Activated CD4-positive, alpha-beta memory T cell treated with anti-CD3 and anti-CD28 coated beads for 36 hours (primary cell): ENCODE measurements at regions not wholly inside any gene's neighbourhood (a gene's known extent, or its start where the extent isn't known, plus 50 kb on each side); places are given as distances from the start of the nearest gene placed in this dataset.

ENCODE experiments used
- CTCF ChIA-PET: fragments of 350-600 bp; sonication (Branson Sonifier 250); formaldehyde crosslinking; loops from one replicate; lab custom pipeline; 2021; ENCODE audit warnings: antibody characterized with exemption, inconsistent platforms; lab: Charles Lee
- POLR2A ChIA-PET: fragments of 350-600 bp; sonication (Branson Sonifier 250); formaldehyde crosslinking; loops from one replicate; lab custom pipeline; 2021; ENCODE audit warnings: antibody characterized with exemption; lab: Charles Lee
- DNase-seq: peaks from one replicate; pipeline ENCODE4 v3.0.0-alpha.2; 2020
- H3K27ac Mint-ChIP-seq: one replicate; pipeline ENCODE4 v1.8.0; 2021; ENCODE audit warnings: mixed read lengths
- H3K27me3 Mint-ChIP-seq: one replicate; pipeline ENCODE4 v1.8.0; 2021; ENCODE audit warnings: mixed read lengths
- H3K36me3 Mint-ChIP-seq: one replicate; pipeline ENCODE4 v1.8.0; 2021; ENCODE audit warnings: mixed read lengths
- H3K4me1 Mint-ChIP-seq: one replicate; pipeline ENCODE4 v1.8.0; 2021; ENCODE audit warnings: low read depth, mixed read lengths
- H3K4me3 Mint-ChIP-seq: one replicate; pipeline ENCODE4 v1.8.0; 2021; ENCODE audit warnings: mild to moderate bottlenecking, mixed read lengths
- H3K9me3 Mint-ChIP-seq: one replicate; pipeline ENCODE4 v1.8.0; 2021; ENCODE audit warnings: mixed read lengths
- intact Hi-C: fragments of 100-400 bp; cut with micrococcal nuclease; formaldehyde crosslinking; loops from one replicate; pipeline ENCODE4 v1.15.1; 2023

DNA sequence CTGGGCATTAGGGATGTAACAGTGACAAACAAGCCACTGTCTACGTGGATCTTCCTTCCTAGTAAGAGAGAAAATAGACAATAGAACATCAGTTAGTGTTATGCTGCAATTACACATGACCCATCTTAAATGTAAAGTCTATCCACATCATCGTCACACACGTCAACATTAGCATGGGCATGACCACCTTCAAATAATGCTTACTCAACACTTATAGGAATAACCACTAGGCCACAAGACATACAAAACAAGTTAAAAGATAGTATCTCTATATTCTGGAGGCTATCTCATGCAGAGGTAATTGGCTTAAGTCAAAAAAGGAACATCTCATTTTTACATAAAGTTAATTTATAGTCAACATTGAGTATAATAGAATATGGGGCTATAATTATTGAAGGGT, 156.5 kb downstream of the MOXD1 start:
- intact Hi-C loops: no loop called here
- ChIA-PET CTCF (no interaction called here), POLR2A (no interaction called here)
- DNase-seq: no peak
- Mint-ChIP-seq H3K4me1 (no peaks in the 10 kb centered on the region), H3K27me3 (peaks cover 14% of the 10 kb centered on the region), H3K27ac (no peak overlapping the region), H3K36me3 (no peaks in the 10 kb centered on the region), H3K4me3 (no peak overlapping the region), H3K9me3 (no peaks in the 10 kb centered on the region)

DNA sequence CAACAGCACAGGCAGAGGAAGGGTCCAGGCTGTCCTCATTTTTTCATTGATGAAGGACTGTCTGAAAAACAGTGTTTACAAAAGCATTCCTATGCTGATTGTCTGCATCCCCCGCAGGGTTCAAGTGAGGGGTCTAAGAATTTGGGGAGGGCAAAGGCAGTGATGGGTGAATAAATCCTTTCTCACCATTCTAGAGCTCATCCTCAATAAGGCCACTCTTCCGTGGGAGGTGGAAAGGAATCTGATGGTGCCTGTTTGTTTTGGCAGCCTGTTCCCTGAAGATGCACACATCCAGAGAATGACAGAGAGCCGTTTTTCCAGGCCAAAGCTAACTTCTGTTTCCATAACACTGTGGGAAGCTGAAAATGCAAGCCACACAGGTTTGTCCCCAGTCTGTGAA, 164.5 kb downstream of the MOXD1 start:
- no peak overlapping the region for H3K4me3 Mint-ChIP-seq
- ChIA-PET POLR2A (no interaction called here), CTCF (no interaction called here)
- no peaks in the 10 kb centered on the region for H3K9me3 Mint-ChIP-seq
- H3K27ac Mint-ChIP-seq: no peak overlapping the region
- DNase-seq: no peak
- H3K27me3 Mint-ChIP-seq: peaks cover 5% of the 10 kb centered on the region
- intact Hi-C loops: no loop called here
- no peaks in the 10 kb centered on the region for H3K4me1 Mint-ChIP-seq
- no peaks in the 10 kb centered on the region for H3K36me3 Mint-ChIP-seq

DNA sequence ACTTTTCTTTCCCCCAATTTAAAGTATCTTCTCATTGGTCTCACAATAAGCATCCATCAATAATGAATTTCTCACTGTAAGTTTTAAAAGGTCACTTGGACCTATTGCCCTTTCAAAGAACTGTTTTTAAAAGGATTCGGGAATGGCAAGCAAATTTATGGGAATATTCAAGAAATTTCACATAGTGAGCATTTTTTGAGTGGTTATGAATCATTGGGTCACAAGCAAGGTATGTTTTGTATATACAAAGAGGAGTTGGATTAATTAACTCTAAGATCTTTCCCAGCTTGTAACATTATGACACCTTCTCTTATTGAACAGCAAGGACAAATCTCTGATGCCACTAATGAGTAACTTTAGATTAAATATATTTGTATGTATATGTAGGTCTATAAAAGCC, 165.0 kb downstream of the MOXD1 start:
- H3K4me3 Mint-ChIP-seq: no peak overlapping the region
- H3K27me3 Mint-ChIP-seq: peaks cover 5% of the 10 kb centered on the region
- ChIA-PET POLR2A (no interaction called here), CTCF (no interaction called here)
- DNase-seq: no peak
- H3K9me3 Mint-ChIP-seq: no peaks in the 10 kb centered on the region
- no peaks in the 10 kb centered on the region for H3K36me3 Mint-ChIP-seq
- H3K27ac Mint-ChIP-seq: no peak overlapping the region
- intact Hi-C loops: no loop called here
- no peaks in the 10 kb centered on the region for H3K4me1 Mint-ChIP-seq

DNA sequence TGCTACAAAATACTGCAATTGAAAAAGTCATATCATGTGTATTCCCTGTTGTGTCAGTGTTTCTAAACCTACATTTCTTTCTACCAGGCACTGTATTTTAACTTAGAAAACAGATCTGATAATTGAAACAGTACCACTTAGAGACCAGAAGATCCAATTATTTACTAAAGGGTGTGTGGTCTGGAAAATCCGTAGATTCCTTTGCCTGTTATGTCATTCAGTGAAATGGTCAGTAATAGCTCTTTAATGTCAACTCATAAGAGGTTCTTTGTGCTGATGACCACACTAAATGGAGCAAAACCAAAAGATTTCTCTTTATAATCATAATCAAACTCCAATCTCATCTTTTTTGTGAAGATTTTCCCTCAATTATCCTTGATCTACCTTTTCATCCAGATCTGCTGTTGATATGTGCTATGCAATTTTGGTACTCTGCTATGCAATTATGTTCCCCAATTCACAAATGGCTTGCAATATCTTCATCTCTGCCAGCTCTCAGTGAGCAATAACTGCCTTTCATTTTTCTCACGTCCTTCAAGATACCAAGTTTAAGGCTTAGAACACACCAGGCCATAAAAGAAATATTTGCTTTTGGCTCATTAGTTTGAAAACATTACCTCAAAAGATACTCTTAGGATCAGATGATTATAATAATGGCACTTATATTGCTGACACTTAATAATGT, 165.5 kb downstream of the MOXD1 start:
- Mint-ChIP-seq H3K4me3 (no peak overlapping the region), H3K27ac (no peak overlapping the region), H3K9me3 (no peaks in the 10 kb centered on the region), H3K4me1 (no peaks in the 10 kb centered on the region), H3K27me3 (peaks cover 5% of the 10 kb centered on the region), H3K36me3 (no peaks in the 10 kb centered on the region)
- intact Hi-C loops: no loop called here
- ChIA-PET POLR2A (no interaction called here), CTCF (no interaction called here)
- DNase-seq: no peak

DNA sequence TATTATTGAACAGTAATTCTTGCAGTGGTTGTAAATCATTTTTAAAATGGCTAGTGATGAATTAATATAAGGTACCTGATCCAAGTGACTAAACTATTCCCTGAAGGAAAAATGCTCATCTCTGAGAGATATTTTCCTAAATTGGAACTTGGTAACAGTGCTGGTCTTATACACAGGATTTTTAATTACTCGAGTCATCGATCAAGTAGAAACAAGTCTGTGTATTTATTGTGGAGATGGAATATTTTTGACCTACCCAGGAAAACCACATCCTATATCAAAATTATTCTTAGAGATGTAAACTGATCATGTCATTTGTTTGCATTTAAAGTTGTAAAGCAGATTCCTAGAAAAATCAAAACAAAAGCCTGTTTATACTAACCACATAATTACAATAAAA, 166.9 kb downstream of the MOXD1 start:
- H3K27me3 Mint-ChIP-seq: peaks cover 5% of the 10 kb centered on the region
- no peak overlapping the region for H3K27ac Mint-ChIP-seq
- no peaks in the 10 kb centered on the region for H3K4me1 Mint-ChIP-seq
- H3K9me3 Mint-ChIP-seq: no peaks in the 10 kb centered on the region
- no peaks in the 10 kb centered on the region for H3K36me3 Mint-ChIP-seq
- no peak for DNase-seq
- H3K4me3 Mint-ChIP-seq: no peak overlapping the region
- POLR2A ChIA-PET: no interaction called here
- CTCF ChIA-PET: no interaction called here
- intact Hi-C loops: no loop called here

DNA sequence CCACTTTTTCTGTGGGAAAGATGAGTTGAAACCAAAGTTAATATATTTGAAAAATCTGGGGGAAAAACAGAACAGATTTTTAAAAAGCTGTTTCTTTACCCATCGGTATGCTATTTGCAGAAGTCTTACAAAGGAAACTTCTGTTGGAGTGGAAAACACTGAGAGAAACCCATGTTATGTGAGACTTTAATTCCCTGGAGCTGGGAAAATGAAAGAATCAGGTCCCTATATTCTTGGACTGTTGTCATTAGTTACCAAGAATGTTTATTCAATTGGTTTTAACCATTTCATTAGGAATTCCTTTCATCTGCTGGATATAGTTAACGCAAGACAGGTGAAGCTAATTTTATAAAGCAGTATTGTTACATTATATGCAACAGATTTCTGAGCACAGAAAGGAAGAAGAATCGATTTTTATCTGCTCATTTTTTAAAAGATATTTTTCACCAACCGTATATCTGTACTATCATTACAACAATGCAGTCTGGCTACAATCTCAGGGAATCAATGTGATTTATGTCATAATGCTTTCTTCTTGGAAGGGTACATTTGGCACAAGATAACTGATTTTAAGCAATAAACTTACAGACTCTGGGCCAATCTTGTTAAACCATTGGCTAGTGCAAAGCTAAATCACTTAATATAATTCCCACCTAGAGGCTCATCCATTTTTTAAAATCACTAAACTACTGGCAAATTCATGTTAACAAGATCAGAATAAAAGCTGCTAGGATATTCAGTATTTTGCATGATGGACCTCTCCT, 170.0 kb downstream of the MOXD1 start:
- no peak overlapping the region for H3K27ac Mint-ChIP-seq
- peaks cover 2% of the 10 kb centered on the region for H3K27me3 Mint-ChIP-seq
- no peaks in the 10 kb centered on the region for H3K9me3 Mint-ChIP-seq
- ChIA-PET CTCF (no interaction called here), POLR2A (no interaction called here)
- no peak overlapping the region for H3K4me3 Mint-ChIP-seq
- no peak for DNase-seq
- H3K4me1 Mint-ChIP-seq: no peaks in the 10 kb centered on the region
- no peaks in the 10 kb centered on the region for H3K36me3 Mint-ChIP-seq
- intact Hi-C loops: no loop called here

DNA sequence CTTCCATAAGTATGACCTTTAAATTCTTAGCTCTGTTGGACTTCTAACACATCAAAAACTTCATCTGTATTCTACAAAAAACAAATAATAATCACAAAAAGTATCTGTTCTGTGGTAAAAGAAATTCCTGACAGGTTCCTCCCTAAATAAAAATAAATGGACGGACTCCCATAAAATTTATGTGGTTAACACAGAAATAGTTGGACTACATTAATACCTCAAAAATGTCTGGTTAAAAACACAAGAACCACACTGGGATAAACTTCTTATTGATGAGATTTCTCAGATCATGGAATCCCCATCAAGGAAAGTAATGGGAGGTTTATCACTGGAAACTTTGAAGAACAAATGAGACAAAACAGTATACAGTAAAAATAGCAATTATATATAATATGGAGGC, 172.4 kb downstream of the MOXD1 start:
- peaks cover 2% of the 10 kb centered on the region for H3K27me3 Mint-ChIP-seq
- CTCF ChIA-PET: no interaction called here
- H3K27ac Mint-ChIP-seq: no peak overlapping the region
- no peak for DNase-seq
- peaks cover 10% of the 10 kb centered on the region for H3K9me3 Mint-ChIP-seq
- H3K4me3 Mint-ChIP-seq: no peak overlapping the region
- H3K4me1 Mint-ChIP-seq: no peaks in the 10 kb centered on the region
- H3K36me3 Mint-ChIP-seq: no peaks in the 10 kb centered on the region
- intact Hi-C loops: no loop called here
- POLR2A ChIA-PET: no interaction called here

DNA sequence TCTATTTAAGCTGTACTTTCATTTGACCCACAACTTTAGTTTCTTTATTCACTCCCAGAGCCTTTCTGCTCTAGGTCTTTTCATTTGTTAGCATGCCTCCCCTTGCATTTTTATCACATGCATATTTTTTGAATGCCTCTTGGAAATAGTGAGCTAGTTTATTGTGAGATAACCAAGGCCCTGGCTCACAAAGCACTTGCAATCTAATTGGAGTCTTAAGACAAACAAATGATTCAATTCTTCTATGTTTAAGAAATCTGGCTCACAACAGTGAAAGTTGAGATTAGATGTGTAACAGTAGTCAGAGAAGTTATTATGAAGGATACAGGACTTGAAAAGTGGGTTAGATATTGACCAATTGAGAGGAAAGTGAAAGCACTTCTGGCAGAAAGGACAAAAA, 173.4 kb downstream of the MOXD1 start:
- DNase-seq: no peak
- no peak overlapping the region for H3K4me3 Mint-ChIP-seq
- H3K27me3 Mint-ChIP-seq: no peaks in the 10 kb centered on the region
- ChIA-PET POLR2A (no interaction called here), CTCF (interaction anchor here (1.0 kb wide), 1 partner anchor 303 kb away, joined by 5 read pairs; no protein-coding TSS in a partner anchor)
- H3K9me3 Mint-ChIP-seq: peaks cover 10% of the 10 kb centered on the region
- intact Hi-C loops: no loop called here
- no peaks in the 10 kb centered on the region for H3K4me1 Mint-ChIP-seq
- no peak overlapping the region for H3K27ac Mint-ChIP-seq
- H3K36me3 Mint-ChIP-seq: no peaks in the 10 kb centered on the region

DNA sequence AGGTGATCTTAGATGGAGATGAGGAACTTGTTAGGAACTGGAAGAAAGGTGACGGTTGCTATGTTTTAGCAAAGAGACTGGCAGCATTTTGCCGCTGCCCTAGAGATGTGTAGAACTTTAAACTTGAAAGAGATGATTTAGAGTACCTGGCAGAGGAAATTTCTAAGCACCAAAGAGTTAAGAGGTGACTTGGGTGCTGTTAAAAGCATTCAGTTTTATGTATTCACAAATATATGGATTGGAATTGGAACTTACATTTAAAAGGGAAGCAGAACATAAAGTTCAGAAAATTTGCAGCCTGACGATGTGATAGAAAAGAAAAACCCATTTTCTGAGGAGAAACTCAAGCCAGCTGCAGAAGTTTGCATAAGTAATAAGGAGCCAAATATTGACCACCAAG, 176.3 kb downstream of the MOXD1 start:
- Mint-ChIP-seq H3K4me1 (no peaks in the 10 kb centered on the region), H3K4me3 (no peak overlapping the region), H3K27ac (no peak overlapping the region), H3K27me3 (no peaks in the 10 kb centered on the region), H3K36me3 (no peaks in the 10 kb centered on the region), H3K9me3 (peaks cover 10% of the 10 kb centered on the region)
- ChIA-PET CTCF (no interaction called here), POLR2A (no interaction called here)
- DNase-seq: no peak
- intact Hi-C loops: no loop called here

DNA sequence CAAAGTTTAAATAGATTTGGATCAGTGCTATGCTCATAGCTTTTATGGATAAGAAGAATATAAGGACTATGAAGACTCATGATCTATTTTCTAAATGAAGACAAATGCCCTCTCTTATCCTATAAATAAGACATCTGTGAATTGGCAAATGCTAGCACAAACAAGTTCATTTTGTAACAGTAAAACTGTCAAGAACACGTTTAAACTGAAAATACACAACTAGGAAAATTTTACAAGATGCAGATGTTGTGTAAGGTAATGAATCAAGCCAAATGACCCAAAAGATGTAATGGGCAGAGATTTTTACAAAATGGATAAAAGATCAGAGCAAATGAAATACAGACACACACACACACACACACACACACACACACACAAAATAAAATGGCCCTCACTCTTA, 180.5 kb downstream of the MOXD1 start:
- ChIA-PET CTCF (interaction anchor here (0.6 to 2.1 kb wide), 2 partner anchors 264 to 306 kb away, joined by 3 to 7 read pairs; no protein-coding TSS in a partner anchor), POLR2A (no interaction called here)
- DNase-seq: no peak
- Mint-ChIP-seq H3K4me3 (no peak overlapping the region), H3K27ac (no peak overlapping the region), H3K27me3 (peaks cover 1% of the 10 kb centered on the region), H3K4me1 (no peaks in the 10 kb centered on the region), H3K9me3 (peaks cover 10% of the 10 kb centered on the region), H3K36me3 (no peaks in the 10 kb centered on the region)
- intact Hi-C loops: no loop called here

DNA sequence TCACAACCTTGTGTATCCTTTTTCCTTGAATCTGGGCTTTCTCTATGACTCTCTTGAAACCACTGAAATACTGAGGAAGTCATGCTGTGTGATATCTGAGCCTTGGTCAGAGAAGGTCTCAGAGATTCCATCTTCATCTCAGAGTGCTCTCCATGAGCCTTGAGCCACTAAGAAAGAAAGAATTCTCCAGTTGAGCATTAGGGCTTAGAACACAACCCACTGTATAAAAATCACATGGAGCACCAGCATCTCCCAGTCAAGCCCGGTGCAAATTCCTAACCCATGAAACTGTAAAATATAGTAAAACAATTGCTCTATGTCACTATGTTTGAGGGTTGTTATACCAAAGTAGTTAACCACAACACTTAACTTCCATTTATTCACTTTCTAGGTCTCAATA, 181.4 kb downstream of the MOXD1 start:
- ChIA-PET POLR2A (no interaction called here), CTCF (no interaction called here)
- no peak for DNase-seq
- Mint-ChIP-seq H3K9me3 (peaks cover 7% of the 10 kb centered on the region), H3K27ac (no peak overlapping the region), H3K4me1 (no peaks in the 10 kb centered on the region), H3K4me3 (no peak overlapping the region), H3K36me3 (no peaks in the 10 kb centered on the region), H3K27me3 (peaks cover 1% of the 10 kb centered on the region)
- intact Hi-C loops: no loop called here

DNA sequence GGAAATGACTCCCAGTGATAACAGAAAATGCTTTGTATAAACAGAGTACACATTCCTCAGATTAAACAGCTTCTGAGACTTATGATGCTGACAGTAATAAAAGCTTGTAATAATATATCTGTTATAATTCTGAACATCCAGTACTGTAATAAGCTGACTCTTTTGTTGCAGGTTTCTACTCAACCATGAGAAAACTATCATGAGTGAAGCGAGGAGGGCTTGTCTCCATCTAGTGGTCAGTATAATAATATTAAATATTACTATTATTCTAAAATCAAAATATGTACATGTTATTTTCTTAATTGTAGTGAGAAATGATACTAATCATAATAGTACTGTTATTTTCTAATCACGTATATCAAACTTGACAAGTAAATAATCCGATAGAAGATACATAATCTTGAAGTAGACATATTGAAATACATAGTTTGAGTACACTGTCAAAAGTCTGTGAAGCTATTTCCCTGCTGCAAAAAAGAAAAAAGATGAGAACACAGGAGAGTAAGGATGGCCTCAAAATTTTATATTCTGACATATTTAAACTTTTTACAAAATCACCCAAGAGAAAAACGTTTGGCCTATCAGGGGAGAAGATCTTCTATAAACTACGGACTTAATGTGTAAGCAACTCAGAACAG, 183.1 kb downstream of the MOXD1 start:
- Mint-ChIP-seq H3K4me1 (no peaks in the 10 kb centered on the region), H3K36me3 (no peaks in the 10 kb centered on the region), H3K27ac (no peak overlapping the region), H3K27me3 (peaks cover 4% of the 10 kb centered on the region), H3K9me3 (no peaks in the 10 kb centered on the region), H3K4me3 (no peak overlapping the region)
- ChIA-PET POLR2A (no interaction called here), CTCF (interaction anchor here (0.9 to 1.9 kb wide), 4 partner anchors 62 to 303 kb away, joined by 4 to 20 read pairs (median 6); no protein-coding TSS in a partner anchor)
- DNase-seq: no peak
- intact Hi-C loops: loop anchor here (1.0 kb wide), 1 partner anchor 303 kb away; no protein-coding TSS in a partner anchor
